Activated CD4-positive, alpha-beta T cell treated with anti-CD3 and anti-CD28 coated beads, Interleukin-2, Interleukin-4, amounts not matched to agents 100 ng/mL and 50 ng/mL, durations not matched to agents 16 hours and 8 hours (primary cell): ENCODE measurements at regions not wholly inside any gene's neighbourhood (a gene's known extent, or its start where the extent isn't known, plus 50 kb on each side); places are given as distances from the start of the nearest gene placed in this dataset.
A peak's percentile ranks its signal among the peaks of the same experiment; 100 is the strongest.
"Not testable (repeated sequence)": the region's sequence is repeated elsewhere in the genome, so short reads cannot be mapped to it uniquely, and the experiment has no call there.

Experiments
- DNase-seq: peaks from one replicate; pipeline ENCODE4 v3.0.0-alpha.2; 2020; ENCODE audit warnings: low spot score

GRCh38 chr6:40688214-40688761, 101.1 kb upstream of the LRFN2 start:
- no peak for DNase-seq

GRCh38 chr6:40685862-40686261, 98.7 kb upstream of the LRFN2 start:
- no peak for DNase-seq

- DNase-seq: no peak
Observed at GRCh38 chr6:40681622-40682021, 94.5 kb upstream of the LRFN2 start.

- no peak for DNase-seq
Observed at GRCh38 chr6:40678941-40679340, 91.8 kb upstream of the LRFN2 start.

- DNase-seq: no peak
Observed at GRCh38 chr6:40674170-40674569, 87.0 kb upstream of the LRFN2 start.

- no peak for DNase-seq
Observed at GRCh38 chr6:40672087-40672486, 84.9 kb upstream of the LRFN2 start.

GRCh38 chr6:40671694-40672050, 84.5 kb upstream of the LRFN2 start:
- DNase-seq: no peak

- no peak for DNase-seq
Observed at GRCh38 chr6:40671001-40671693, 84.0 kb upstream of the LRFN2 start.

GRCh38 chr6:40669343-40669742, 82.2 kb upstream of the LRFN2 start:
- DNase-seq: no peak

- no peak for DNase-seq
Observed at GRCh38 chr6:40668203-40668602, 81.0 kb upstream of the LRFN2 start.

GRCh38 chr6:40666530-40666929, 79.4 kb upstream of the LRFN2 start:
- DNase-seq: no peak

- DNase-seq: no peak
Observed at GRCh38 chr6:40661726-40662125, 74.6 kb upstream of the LRFN2 start.

GRCh38 chr6:40656772-40657171, 69.6 kb upstream of the LRFN2 start:
- not testable (repeated sequence) for DNase-seq

GRCh38 chr6:40654828-40655227, 67.7 kb upstream of the LRFN2 start:
- DNase-seq: no peak

- DNase-seq: no peak
Observed at GRCh38 chr6:40645043-40645442, 57.9 kb upstream of the LRFN2 start.

- DNase-seq: no peak
Observed at GRCh38 chr6:40642837-40643236, 55.7 kb upstream of the LRFN2 start.

GRCh38 chr6:40642190-40642589, 55.0 kb upstream of the LRFN2 start:
- no peak for DNase-seq

- DNase-seq: peak; percentile 3
Observed at GRCh38 chr6:40640599-40641227, 53.5 kb upstream of the LRFN2 start.
